GM23338 (cell line): ENCODE measurements at regions not wholly inside any gene's neighbourhood (a gene's known extent, or its start where the extent isn't known, plus 50 kb on each side); places are given as distances from the start of the nearest gene placed in this dataset.

Source experiments
- ATAC-seq: fragments of 200-7000 bp; cut with Tn5 transposase; 3 replicates; pipeline ENCODE4 v1.9.1; 2020
- DNase-seq: peaks from one replicate; pipeline ENCODE4 v3.0.0-alpha.2; 2015; ENCODE audit warnings: low spot score
- H2AFZ ChIP-seq: fragments of 200-600 bp; sonication (generic); 2 replicates; pipeline ENCODE4 v1.8.0; 2016; ENCODE audit warnings: antibody characterized with exemption, mild to moderate bottlenecking, moderate library complexity
- H3F3A ChIP-seq: fragments of 200-600 bp; sonication (generic); replicated peaks from 2 replicates; pipeline ENCODE4 v1.8.0; 2017; ENCODE audit warnings: antibody characterized with exemption, mixed run types, low read depth
- H3K27ac ChIP-seq: fragments of 200-600 bp; sonication (generic); 2 replicates; pipeline ENCODE4 v1.6.1; 2016; ENCODE audit warnings: low read depth
- H3K27me3 ChIP-seq: fragments of 200-600 bp; sonication (generic); 2 replicates; pipeline ENCODE4 v1.8.0; 2016; ENCODE audit warnings: mild to moderate bottlenecking, mixed run types, moderate library complexity; ENCODE audit not compliant: insufficient read depth
- H3K36me3 ChIP-seq: fragments of 200-600 bp; sonication (generic); 2 replicates; pipeline ENCODE4 v1.8.0; 2016; ENCODE audit warnings: mild to moderate bottlenecking; ENCODE audit not compliant: insufficient read depth
- H3K4me1 ChIP-seq: fragments of 200-600 bp; sonication (generic); 2 replicates; pipeline ENCODE4 v1.8.0; 2016; ENCODE audit warnings: mild to moderate bottlenecking, moderate library complexity; ENCODE audit not compliant: insufficient read depth
- H3K4me2 ChIP-seq: fragments of 200-600 bp; sonication (generic); 2 replicates; pipeline ENCODE4 v1.7.1; 2017; ENCODE audit warnings: mixed run types
- H3K4me3 ChIP-seq: fragments of 200-600 bp; sonication (generic); 2 replicates; pipeline ENCODE4 v1.6.1; 2016; ENCODE audit warnings: mixed run types
- H3K79me2 ChIP-seq: fragments of 200-600 bp; sonication (generic); replicated peaks from 2 replicates; pipeline ENCODE4 v1.8.0; 2017; ENCODE audit warnings: mild to moderate bottlenecking; ENCODE audit not compliant: insufficient read depth
- H3K9me2 ChIP-seq: fragments of 200-600 bp; sonication (generic); 2 replicates; pipeline ENCODE4 v1.8.0; 2017; ENCODE audit not compliant: insufficient read depth
- H4K20me1 ChIP-seq: fragments of 200-600 bp; sonication (generic); replicated peaks from 2 replicates; pipeline ENCODE4 v1.8.0; 2017; ENCODE audit warnings: mild to moderate bottlenecking; ENCODE audit not compliant: insufficient read depth
- H3K27ac Mint-ChIP-seq: 2 replicates; pipeline ENCODE4 v1.8.0; 2020; ENCODE audit warnings: inconsistent platforms, mild to moderate bottlenecking, moderate library complexity, mixed read lengths
- H3K27me3 Mint-ChIP-seq: 3 replicates; pipeline ENCODE4 v1.8.0; 2022; ENCODE audit warnings: low read depth, mild to moderate bottlenecking, moderate library complexity, mixed read lengths, inconsistent platforms; ENCODE audit not compliant: insufficient read depth, poor library complexity
- H3K36me3 Mint-ChIP-seq: 3 replicates; pipeline ENCODE4 v1.8.0; 2021; ENCODE audit warnings: low read depth, mild to moderate bottlenecking, inconsistent platforms, moderate library complexity, mixed read lengths
- H3K4me1 Mint-ChIP-seq: 3 replicates; pipeline ENCODE4 v1.8.0; 2020; ENCODE audit warnings: mild to moderate bottlenecking, inconsistent platforms, mixed read lengths
- H3K4me3 Mint-ChIP-seq: 3 replicates; pipeline ENCODE4 v1.8.0; 2021; ENCODE audit warnings: moderate library complexity, mild to moderate bottlenecking, inconsistent platforms, mixed read lengths
- H3K9me3 Mint-ChIP-seq: 3 replicates; pipeline ENCODE4 v1.8.0; 2020; ENCODE audit warnings: moderate library complexity, mild to moderate bottlenecking, inconsistent platforms, mixed read lengths
- CREB1 ChIP-seq: fragments of 250-450 bp; sonication (Bioruptor Pico); IDR thresholded peaks from 2 replicates; pipeline ENCODE4 v1.5.0; 2020; ENCODE audit warnings: low read depth, mild to moderate bottlenecking, moderate library complexity
- EZH2 ChIP-seq: fragments of 200-600 bp; sonication (generic); IDR thresholded peaks from one replicate; pipeline ENCODE4 v1.8.0; 2017; ENCODE audit warnings: antibody characterized with exemption, mild to moderate bottlenecking, low read depth; ENCODE audit not compliant: unreplicated experiment
- EZH2phosphoT487 ChIP-seq: fragments of 200-600 bp; sonication (generic); IDR thresholded peaks from one replicate; pipeline ENCODE4 v1.8.1; 2018; ENCODE audit warnings: antibody characterized with exemption; ENCODE audit not compliant: unreplicated experiment
- JUNB ChIP-seq: IDR thresholded peaks from one replicate; pipeline ENCODE4 v1.6.1; 2016; ENCODE audit warnings: antibody characterized with exemption; ENCODE audit not compliant: unreplicated experiment
- NANOG ChIP-seq: IDR thresholded peaks from 2 replicates; pipeline ENCODE4 v1.6.1; 2016; ENCODE audit warnings: antibody characterized with exemption, borderline replicate concordance
- POLR2AphosphoS5 ChIP-seq: IDR thresholded peaks from 2 replicates; pipeline ENCODE4 v1.6.1; 2016; ENCODE audit warnings: antibody characterized with exemption, low read depth
- STAT1 ChIP-seq: IDR thresholded peaks from one replicate; pipeline ENCODE4 v1.6.1; 2016; ENCODE audit warnings: antibody characterized with exemption; ENCODE audit not compliant: unreplicated experiment
- ZNF114 ChIP-seq: fragments of 250-450 bp; sonication (Bioruptor Pico); IDR thresholded peaks from 2 replicates; pipeline ENCODE4 v1.5.0; 2020; ENCODE audit warnings: mild to moderate bottlenecking, moderate library complexity
- ZNF331 ChIP-seq: fragments of 250-450 bp; sonication (Bioruptor Pico); IDR thresholded peaks from 2 replicates; pipeline ENCODE4 v1.5.0; 2020; ENCODE audit warnings: low read depth, mild to moderate bottlenecking, moderate library complexity
- TF ChIP-seq, protein P1 (sequence below): IDR thresholded peaks from one replicate; pipeline ENCODE4 v1.6.1; 2018; ENCODE audit warnings: antibody characterized with exemption; ENCODE audit not compliant: unreplicated experiment
- TF ChIP-seq, protein P2 (sequence below): IDR thresholded peaks from 2 replicates; pipeline ENCODE4 v1.6.1; 2016; ENCODE audit warnings: antibody characterized with exemption
- TF ChIP-seq, protein P3 (sequence below): fragments of 250-450 bp; sonication (Bioruptor Pico); IDR thresholded peaks from 2 replicates; pipeline ENCODE4 v1.5.0; 2020; ENCODE audit warnings: mild to moderate bottlenecking, moderate library complexity
- TF ChIP-seq, protein P4 (sequence below), 2 experiments: fragments of 200-600 bp in 1 of 2; sonication (generic) in 1 of 2; conservative IDR thresholded peaks; 2 replicates each; pipeline versions ENCODE4 v1.5.1 to v1.6.1; 2016 to 2017; ENCODE audit warnings: antibody characterized with exemption in 2 of 2, low read depth in 2 of 2, mild to moderate bottlenecking in 2 of 2, moderate library complexity in 1 of 2

DNA sequence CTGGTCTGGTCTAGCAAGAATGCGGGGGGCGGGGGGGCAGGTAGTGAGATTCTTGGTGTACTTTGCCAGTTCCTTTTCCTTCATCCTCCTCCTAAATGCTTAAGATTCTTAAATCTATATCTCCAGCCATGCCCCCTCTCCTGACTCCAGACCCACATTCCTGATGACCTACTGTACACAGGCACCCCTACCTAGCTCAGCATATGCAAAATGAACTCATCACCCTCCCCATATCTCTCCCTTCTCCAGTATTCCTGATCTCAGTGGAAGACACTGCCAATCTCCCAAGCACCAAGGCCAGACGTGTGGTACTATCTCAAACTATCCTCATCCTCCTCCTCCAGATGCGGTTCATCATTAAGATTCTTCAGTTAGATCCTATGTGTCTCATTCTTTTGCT lies 215.8 kb downstream of the SPTSSA start:
- Histone ChIP-seq H4K20me1 (no peaks in the 10 kb centered on the region), H3F3A (no peaks in the 10 kb centered on the region), H3K79me2 (no peaks in the 10 kb centered on the region), H2AFZ (0 out of 2 replicates have a peak overlapping the region, but pooled peaks have one; percentile 18), H3K4me3 (no peak overlapping the region), H3K27me3 (no peaks in the 10 kb centered on the region), H3K36me3 (no peaks in the 10 kb centered on the region), H3K27ac (no peak overlapping the region), H3K9me2 (peaks cover 6% of the 10 kb centered on the region; the same call in 1 of the 2 replicates), H3K4me1 (no peaks in the 10 kb centered on the region), H3K4me2 (no peak overlapping the region)
- Mint-ChIP-seq H3K27ac (peak overlapping the region; percentile 19; the same call in 1 of the 2 replicates), H3K36me3 (no peaks in the 10 kb centered on the region), H3K9me3 (no peaks in the 10 kb centered on the region; the same call in 2 of the 3 replicates), H3K4me3 (no peak overlapping the region), H3K4me1 (no peaks in the 10 kb centered on the region; the same call in 2 of the 3 replicates), H3K27me3 (no peaks in the 10 kb centered on the region)
- DNase-seq (no peak), ATAC-seq (no peak)
- no peak for TF ChIP-seq EZH2
- TF ChIP-seq, protein P1, sequence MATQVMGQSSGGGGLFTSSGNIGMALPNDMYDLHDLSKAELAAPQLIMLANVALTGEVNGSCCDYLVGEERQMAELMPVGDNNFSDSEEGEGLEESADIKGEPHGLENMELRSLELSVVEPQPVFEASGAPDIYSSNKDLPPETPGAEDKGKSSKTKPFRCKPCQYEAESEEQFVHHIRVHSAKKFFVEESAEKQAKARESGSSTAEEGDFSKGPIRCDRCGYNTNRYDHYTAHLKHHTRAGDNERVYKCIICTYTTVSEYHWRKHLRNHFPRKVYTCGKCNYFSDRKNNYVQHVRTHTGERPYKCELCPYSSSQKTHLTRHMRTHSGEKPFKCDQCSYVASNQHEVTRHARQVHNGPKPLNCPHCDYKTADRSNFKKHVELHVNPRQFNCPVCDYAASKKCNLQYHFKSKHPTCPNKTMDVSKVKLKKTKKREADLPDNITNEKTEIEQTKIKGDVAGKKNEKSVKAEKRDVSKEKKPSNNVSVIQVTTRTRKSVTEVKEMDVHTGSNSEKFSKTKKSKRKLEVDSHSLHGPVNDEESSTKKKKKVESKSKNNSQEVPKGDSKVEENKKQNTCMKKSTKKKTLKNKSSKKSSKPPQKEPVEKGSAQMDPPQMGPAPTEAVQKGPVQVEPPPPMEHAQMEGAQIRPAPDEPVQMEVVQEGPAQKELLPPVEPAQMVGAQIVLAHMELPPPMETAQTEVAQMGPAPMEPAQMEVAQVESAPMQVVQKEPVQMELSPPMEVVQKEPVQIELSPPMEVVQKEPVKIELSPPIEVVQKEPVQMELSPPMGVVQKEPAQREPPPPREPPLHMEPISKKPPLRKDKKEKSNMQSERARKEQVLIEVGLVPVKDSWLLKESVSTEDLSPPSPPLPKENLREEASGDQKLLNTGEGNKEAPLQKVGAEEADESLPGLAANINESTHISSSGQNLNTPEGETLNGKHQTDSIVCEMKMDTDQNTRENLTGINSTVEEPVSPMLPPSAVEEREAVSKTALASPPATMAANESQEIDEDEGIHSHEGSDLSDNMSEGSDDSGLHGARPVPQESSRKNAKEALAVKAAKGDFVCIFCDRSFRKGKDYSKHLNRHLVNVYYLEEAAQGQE: no peak
- TF ChIP-seq, protein P2, sequence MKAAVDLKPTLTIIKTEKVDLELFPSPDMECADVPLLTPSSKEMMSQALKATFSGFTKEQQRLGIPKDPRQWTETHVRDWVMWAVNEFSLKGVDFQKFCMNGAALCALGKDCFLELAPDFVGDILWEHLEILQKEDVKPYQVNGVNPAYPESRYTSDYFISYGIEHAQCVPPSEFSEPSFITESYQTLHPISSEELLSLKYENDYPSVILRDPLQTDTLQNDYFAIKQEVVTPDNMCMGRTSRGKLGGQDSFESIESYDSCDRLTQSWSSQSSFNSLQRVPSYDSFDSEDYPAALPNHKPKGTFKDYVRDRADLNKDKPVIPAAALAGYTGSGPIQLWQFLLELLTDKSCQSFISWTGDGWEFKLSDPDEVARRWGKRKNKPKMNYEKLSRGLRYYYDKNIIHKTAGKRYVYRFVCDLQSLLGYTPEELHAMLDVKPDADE: no peak
- TF ChIP-seq, protein P3, sequence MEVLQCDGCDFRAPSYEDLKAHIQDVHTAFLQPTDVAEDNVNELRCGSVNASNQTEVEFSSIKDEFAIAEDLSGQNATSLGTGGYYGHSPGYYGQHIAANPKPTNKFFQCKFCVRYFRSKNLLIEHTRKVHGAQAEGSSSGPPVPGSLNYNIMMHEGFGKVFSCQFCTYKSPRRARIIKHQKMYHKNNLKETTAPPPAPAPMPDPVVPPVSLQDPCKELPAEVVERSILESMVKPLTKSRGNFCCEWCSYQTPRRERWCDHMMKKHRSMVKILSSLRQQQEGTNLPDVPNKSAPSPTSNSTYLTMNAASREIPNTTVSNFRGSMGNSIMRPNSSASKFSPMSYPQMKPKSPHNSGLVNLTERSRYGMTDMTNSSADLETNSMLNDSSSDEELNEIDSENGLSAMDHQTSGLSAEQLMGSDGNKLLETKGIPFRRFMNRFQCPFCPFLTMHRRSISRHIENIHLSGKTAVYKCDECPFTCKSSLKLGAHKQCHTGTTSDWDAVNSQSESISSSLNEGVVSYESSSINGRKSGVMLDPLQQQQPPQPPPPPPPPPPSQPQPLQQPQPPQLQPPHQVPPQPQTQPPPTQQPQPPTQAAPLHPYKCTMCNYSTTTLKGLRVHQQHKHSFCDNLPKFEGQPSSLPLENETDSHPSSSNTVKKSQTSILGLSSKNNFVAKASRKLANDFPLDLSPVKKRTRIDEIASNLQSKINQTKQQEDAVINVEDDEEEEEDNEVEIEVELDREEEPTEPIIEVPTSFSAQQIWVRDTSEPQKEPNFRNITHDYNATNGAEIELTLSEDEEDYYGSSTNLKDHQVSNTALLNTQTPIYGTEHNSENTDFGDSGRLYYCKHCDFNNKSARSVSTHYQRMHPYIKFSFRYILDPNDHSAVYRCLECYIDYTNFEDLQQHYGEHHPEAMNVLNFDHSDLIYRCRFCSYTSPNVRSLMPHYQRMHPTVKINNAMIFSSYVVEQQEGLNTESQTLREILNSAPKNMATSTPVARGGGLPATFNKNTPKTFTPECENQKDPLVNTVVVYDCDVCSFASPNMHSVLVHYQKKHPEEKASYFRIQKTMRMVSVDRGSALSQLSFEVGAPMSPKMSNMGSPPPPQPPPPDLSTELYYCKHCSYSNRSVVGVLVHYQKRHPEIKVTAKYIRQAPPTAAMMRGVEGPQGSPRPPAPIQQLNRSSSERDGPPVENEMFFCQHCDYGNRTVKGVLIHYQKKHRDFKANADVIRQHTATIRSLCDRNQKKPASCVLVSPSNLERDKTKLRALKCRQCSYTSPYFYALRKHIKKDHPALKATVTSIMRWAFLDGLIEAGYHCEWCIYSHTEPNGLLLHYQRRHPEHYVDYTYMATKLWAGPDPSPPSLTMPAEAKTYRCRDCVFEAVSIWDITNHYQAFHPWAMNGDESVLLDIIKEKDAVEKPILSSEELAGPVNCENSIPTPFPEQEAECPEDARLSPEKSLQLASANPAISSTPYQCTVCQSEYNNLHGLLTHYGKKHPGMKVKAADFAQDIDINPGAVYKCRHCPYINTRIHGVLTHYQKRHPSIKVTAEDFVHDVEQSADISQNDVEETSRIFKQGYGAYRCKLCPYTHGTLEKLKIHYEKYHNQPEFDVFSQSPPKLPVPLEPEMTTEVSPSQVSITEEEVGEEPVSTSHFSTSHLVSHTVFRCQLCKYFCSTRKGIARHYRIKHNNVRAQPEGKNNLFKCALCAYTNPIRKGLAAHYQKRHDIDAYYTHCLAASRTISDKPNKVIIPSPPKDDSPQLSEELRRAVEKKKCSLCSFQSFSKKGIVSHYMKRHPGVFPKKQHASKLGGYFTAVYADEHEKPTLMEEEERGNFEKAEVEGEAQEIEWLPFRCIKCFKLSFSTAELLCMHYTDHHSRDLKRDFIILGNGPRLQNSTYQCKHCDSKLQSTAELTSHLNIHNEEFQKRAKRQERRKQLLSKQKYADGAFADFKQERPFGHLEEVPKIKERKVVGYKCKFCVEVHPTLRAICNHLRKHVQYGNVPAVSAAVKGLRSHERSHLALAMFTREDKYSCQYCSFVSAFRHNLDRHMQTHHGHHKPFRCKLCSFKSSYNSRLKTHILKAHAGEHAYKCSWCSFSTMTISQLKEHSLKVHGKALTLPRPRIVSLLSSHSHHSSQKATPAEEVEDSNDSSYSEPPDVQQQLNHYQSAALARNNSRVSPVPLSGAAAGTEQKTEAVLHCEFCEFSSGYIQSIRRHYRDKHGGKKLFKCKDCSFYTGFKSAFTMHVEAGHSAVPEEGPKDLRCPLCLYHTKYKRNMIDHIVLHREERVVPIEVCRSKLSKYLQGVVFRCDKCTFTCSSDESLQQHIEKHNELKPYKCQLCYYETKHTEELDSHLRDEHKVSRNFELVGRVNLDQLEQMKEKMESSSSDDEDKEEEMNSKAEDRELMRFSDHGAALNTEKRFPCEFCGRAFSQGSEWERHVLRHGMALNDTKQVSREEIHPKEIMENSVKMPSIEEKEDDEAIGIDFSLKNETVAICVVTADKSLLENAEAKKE: no peak
- TF ChIP-seq ZNF114 (CRISPR knock-in tag): no peak
- TF ChIP-seq POLR2AphosphoS5: no peak
- no peak for TF ChIP-seq EZH2phosphoT487
- no peak for TF ChIP-seq JUNB
- TF ChIP-seq NANOG: no peak
- TF ChIP-seq CREB1 (CRISPR knock-in tag): no peak
- no peak for TF ChIP-seq ZNF331 (CRISPR knock-in tag)
- no peak for TF ChIP-seq STAT1
- TF ChIP-seq, protein P4, sequence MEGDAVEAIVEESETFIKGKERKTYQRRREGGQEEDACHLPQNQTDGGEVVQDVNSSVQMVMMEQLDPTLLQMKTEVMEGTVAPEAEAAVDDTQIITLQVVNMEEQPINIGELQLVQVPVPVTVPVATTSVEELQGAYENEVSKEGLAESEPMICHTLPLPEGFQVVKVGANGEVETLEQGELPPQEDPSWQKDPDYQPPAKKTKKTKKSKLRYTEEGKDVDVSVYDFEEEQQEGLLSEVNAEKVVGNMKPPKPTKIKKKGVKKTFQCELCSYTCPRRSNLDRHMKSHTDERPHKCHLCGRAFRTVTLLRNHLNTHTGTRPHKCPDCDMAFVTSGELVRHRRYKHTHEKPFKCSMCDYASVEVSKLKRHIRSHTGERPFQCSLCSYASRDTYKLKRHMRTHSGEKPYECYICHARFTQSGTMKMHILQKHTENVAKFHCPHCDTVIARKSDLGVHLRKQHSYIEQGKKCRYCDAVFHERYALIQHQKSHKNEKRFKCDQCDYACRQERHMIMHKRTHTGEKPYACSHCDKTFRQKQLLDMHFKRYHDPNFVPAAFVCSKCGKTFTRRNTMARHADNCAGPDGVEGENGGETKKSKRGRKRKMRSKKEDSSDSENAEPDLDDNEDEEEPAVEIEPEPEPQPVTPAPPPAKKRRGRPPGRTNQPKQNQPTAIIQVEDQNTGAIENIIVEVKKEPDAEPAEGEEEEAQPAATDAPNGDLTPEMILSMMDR (conservative IDR thresholded peaks at IDR 0.05; ENCODE audit: low read depth in 2 of 2): no peak
